GM12878 (cell line): ENCODE measurements at regions not wholly inside any gene's neighbourhood (a gene's known extent, or its start where the extent isn't known, plus 50 kb on each side); places are given as distances from the start of the nearest gene placed in this dataset.

ENCODE experiments used
- ATAC-seq: fragments of 200-7000 bp; cut with Tn5 transposase; 3 replicates; pipeline ENCODE4 v1.9.1; 2020; ENCODE audit warnings: mild to moderate bottlenecking, moderate library complexity
- BruUV-seq: library from RNA; stranded (reverse); fragments of 400-500 nt; replicated peaks from 2 replicates; lab custom pipeline; 2021; lab: Mats Ljungman, UMichigan
- CTCF ChIA-PET: fragments of 300-600 bp; sonication (Branson Sonifier 250); formaldehyde crosslinking; extraction: SDS; loops from one replicate; lab custom pipeline; 2021; ENCODE audit warnings: inconsistent platforms; lab: Yijun Ruan, JAX
- POLR2A ChIA-PET: fragments of 350-600 bp; formaldehyde crosslinking; extraction: SDS; loops from one replicate; lab custom pipeline; 2021; ENCODE audit warnings: inconsistent platforms; lab: Charles Lee
- RAD21 ChIA-PET: fragments of 300-600 bp; sonication (Branson Sonifier 250); formaldehyde crosslinking; loops from one replicate; lab custom pipeline; 2023; ENCODE audit warnings: antibody characterized with exemption; ENCODE audit not compliant: unreplicated experiment; lab: Charles Lee
- SMC1A ChIA-PET: fragments of 300-600 bp; sonication (Branson Sonifier 250); formaldehyde crosslinking; loops from one replicate; lab custom pipeline; 2023; ENCODE audit not compliant: unreplicated experiment, uncharacterized antibody; lab: Charles Lee
- DNase-seq: peaks from one replicate; pipeline ENCODE4 v3.0.0-alpha.2; 2011; ENCODE audit warnings: low read depth, low spot score
- FAIRE-seq: peaks from 3 replicates; lab custom pipeline; 2011; peaks lifted over from hg19 to GRCh38; lab: Jason Lieb, UNC
- H2AFZ ChIP-seq: 2 replicates; pipeline ENCODE4 v1.6.0; 2011; ENCODE audit warnings: low read depth, low read length, control low read depth; ENCODE audit not compliant: control insufficient read depth
- H3K27ac ChIP-seq: 2 replicates; pipeline ENCODE4 v1.5.1; 2011; ENCODE audit warnings: control low read depth; ENCODE audit not compliant: control insufficient read depth, insufficient read depth
- H3K27me3 ChIP-seq, 2 experiments: replicated peaks in 1 of 2; 2 replicates each; pipeline versions ENCODE4 v1.6.0 to v1.6.1; 2011; ENCODE audit warnings: low read length in 1 of 2; ENCODE audit not compliant: control insufficient read depth in 2 of 2, insufficient read depth in 2 of 2
- H3K36me3 ChIP-seq, 2 experiments: 2 replicates each; pipeline ENCODE4 v1.5.1; 2011; ENCODE audit warnings: low read length in 1 of 2; ENCODE audit not compliant: control insufficient read depth in 2 of 2, insufficient read depth in 2 of 2
- H3K4me1 ChIP-seq: 2 replicates; pipeline ENCODE4 v1.6.1; 2011; ENCODE audit warnings: mild to moderate bottlenecking, low read length, moderate library complexity, mixed read lengths; ENCODE audit not compliant: control insufficient read depth, insufficient read depth
- H3K4me2 ChIP-seq: 2 replicates; pipeline ENCODE4 v1.6.0; 2011; ENCODE audit warnings: control low read depth; ENCODE audit not compliant: control insufficient read depth, insufficient read depth
- H3K4me3 ChIP-seq: fragments of 200-600 bp; sonication (generic); 2 replicates; pipeline ENCODE4 v1.5.1; 2016
- H3K79me2 ChIP-seq: 2 replicates; pipeline ENCODE4 v1.6.0; 2011; ENCODE audit warnings: low read length; ENCODE audit not compliant: control insufficient read depth, insufficient read depth
- H3K9ac ChIP-seq: 2 replicates; pipeline ENCODE4 v1.8.0; 2011; ENCODE audit warnings: low read length, control low read depth, mixed read lengths; ENCODE audit not compliant: control insufficient read depth, insufficient read depth
- H3K9me3 ChIP-seq: replicated peaks from 3 replicates; pipeline ENCODE4 v1.5.1; 2011; ENCODE audit warnings: mild to moderate bottlenecking, low read length; ENCODE audit not compliant: control insufficient read depth, insufficient read depth
- H4K20me1 ChIP-seq: 2 replicates; pipeline ENCODE4 v1.6.0; 2011; ENCODE audit not compliant: control insufficient read depth, insufficient read depth
- BACH1 ChIP-seq: fragments of 450-650 bp; IDR thresholded peaks from 2 replicates; pipeline ENCODE4 v1.6.1; 2017; ENCODE audit warnings: mild to moderate bottlenecking, borderline replicate concordance
- BCL11A ChIP-seq: IDR thresholded peaks from 2 replicates; pipeline ENCODE4 v1.6.1; 2011; ENCODE audit warnings: low read depth, low read length
- BCLAF1 ChIP-seq: fragments of 450-650 bp; IDR thresholded peaks from 2 replicates; pipeline ENCODE4 v1.6.1; 2017; ENCODE audit warnings: antibody characterized with exemption, mild to moderate bottlenecking, moderate library complexity
- HCFC1 ChIP-seq: fragments of 150-350 bp; IDR thresholded peaks from 2 replicates; pipeline ENCODE4 v1.6.1; 2014; ENCODE audit warnings: low read length
- JUND ChIP-seq: IDR thresholded peaks from 2 replicates; pipeline ENCODE4 v1.6.1; 2012; ENCODE audit warnings: low read depth, mild to moderate bottlenecking, low read length, improper control_type of control experiment, moderate library complexity
- KDM1A ChIP-seq: fragments of 200-600 bp; sonication (generic); IDR thresholded peaks from 2 replicates; pipeline ENCODE4 v1.6.1; 2016; ENCODE audit warnings: borderline replicate concordance
- KLF5 ChIP-seq: fragments of 450-650 bp; IDR thresholded peaks from 2 replicates; pipeline ENCODE4 v1.6.1; 2014; ENCODE audit warnings: mild to moderate bottlenecking; ENCODE audit not compliant: partially characterized antibody
- MXI1 ChIP-seq: fragments of 150-350 bp; IDR thresholded peaks from 2 replicates; pipeline ENCODE4 v1.6.1; 2011; ENCODE audit warnings: low read depth, mild to moderate bottlenecking, inconsistent platforms, low read length, improper control_type of control experiment
- POLR2A ChIP-seq: IDR thresholded peaks from 2 replicates; pipeline ENCODE4 v1.6.1; 2011; ENCODE audit warnings: low read depth, mild to moderate bottlenecking, low read length
- SREBF1 ChIP-seq: IDR thresholded peaks from 2 replicates; pipeline ENCODE4 v1.6.1; 2012; ENCODE audit warnings: mild to moderate bottlenecking, low read length
- YBX1 ChIP-seq: fragments of 450-650 bp; IDR thresholded peaks from 2 replicates; pipeline ENCODE4 v1.6.1; 2016; ENCODE audit warnings: antibody characterized with exemption
- YY1 ChIP-seq: IDR thresholded peaks from 2 replicates; pipeline ENCODE4 v1.6.1; 2011; ENCODE audit warnings: low read depth, mild to moderate bottlenecking, low read length
- ZNF24 ChIP-seq: fragments of 450-650 bp; IDR thresholded peaks from 2 replicates; pipeline ENCODE4 v1.6.1; 2017; ENCODE audit warnings: antibody characterized with exemption, mild to moderate bottlenecking
- ZNF274 ChIP-seq: IDR thresholded peaks from one replicate; pipeline ENCODE4 v1.8.0; 2011; ENCODE audit not compliant: insufficient read length, insufficient read depth
- WGBS: methylation state at CpG from one replicate; pipeline ENCODE4 v1.1.6; 2016; ENCODE audit warnings: low lambda C conversion rate; ENCODE audit not compliant: insufficient replicate concordance, insufficient coverage; ENCODE audit errors: missing lambda C conversion rate; 5-methylcytosine and 5-hydroxymethylcytosine counted together
- in situ Hi-C: fragments of 300-500 bp; cut with MboI; formaldehyde crosslinking; loops from 9 replicates; pipeline ENCODE4 v1.14.3; 2018; ENCODE audit warnings: mixed read lengths
- intact Hi-C: fragments of 100-400 bp; cut with micrococcal nuclease; formaldehyde crosslinking; loops from one replicate; pipeline ENCODE4 v1.14.2; 2022; ENCODE audit not compliant: unreplicated experiment
- TF ChIP-seq, protein P1 (sequence below): IDR thresholded peaks from 2 replicates; pipeline ENCODE4 v1.6.1; 2012; ENCODE audit warnings: low read length, inconsistent platforms

GRCh38 chr9:84153885-84154284 is 173.3 kb downstream of the RMI1 start:
- WGBS, result 0% methylated on average over 1 of the region's 1 CpG
- Histone ChIP-seq H3K36me3 (no peaks in the 10 kb centered on the region), H3K79me2 (no peaks in the 10 kb centered on the region), H3K27ac (no peak overlapping the region), H3K9ac (no peak overlapping the region), H3K9me3 (no peaks in the 10 kb centered on the region), H3K4me3 (no peak overlapping the region), H3K4me2 (no peak overlapping the region), H3K4me1 (no peaks in the 10 kb centered on the region), H4K20me1 (no peaks in the 10 kb centered on the region), H2AFZ (no peak overlapping the region), H3K27me3 (no peaks in the 10 kb centered on the region)
- CTCF ChIA-PET, result interaction anchor here (0.6 to 0.9 kb wide), 2 partner anchors 23 to 103 kb away, joined by 3 read pairs; no protein-coding TSS in a partner anchor
- DNase-seq (no peak), FAIRE-seq (no peak), ATAC-seq (no peak)
- no TSS peak for BruUV-seq
- in situ Hi-C loops (no loop called here), intact Hi-C loops (no loop called here)
- SMC1A ChIA-PET, result no interaction called here
- POLR2A ChIA-PET, result no interaction called here
- TF ChIP-seq MXI1 (no peak), YBX1 (no peak), KLF5 (no peak), ZNF274 (no peak), YY1 (no peak), BCL11A (no peak), BACH1 (no peak), BCLAF1 (no peak), POLR2A (no peak), JUND (no peak), ZNF24 (no peak), SREBF1 (no peak), HCFC1 (no peak), KDM1A (no peak)
- TF ChIP-seq, protein P1, sequence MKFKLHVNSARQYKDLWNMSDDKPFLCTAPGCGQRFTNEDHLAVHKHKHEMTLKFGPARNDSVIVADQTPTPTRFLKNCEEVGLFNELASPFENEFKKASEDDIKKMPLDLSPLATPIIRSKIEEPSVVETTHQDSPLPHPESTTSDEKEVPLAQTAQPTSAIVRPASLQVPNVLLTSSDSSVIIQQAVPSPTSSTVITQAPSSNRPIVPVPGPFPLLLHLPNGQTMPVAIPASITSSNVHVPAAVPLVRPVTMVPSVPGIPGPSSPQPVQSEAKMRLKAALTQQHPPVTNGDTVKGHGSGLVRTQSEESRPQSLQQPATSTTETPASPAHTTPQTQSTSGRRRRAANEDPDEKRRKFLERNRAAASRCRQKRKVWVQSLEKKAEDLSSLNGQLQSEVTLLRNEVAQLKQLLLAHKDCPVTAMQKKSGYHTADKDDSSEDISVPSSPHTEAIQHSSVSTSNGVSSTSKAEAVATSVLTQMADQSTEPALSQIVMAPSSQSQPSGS, result no peak
- RAD21 ChIA-PET, result interaction anchor here (1.2 kb wide), 1 partner anchor 19 kb away, joined by 4 read pairs; no protein-coding TSS in a partner anchor
